GM18498 (cell line): ENCODE measurements at regions not wholly inside any gene's neighbourhood (a gene's known extent, or its start where the extent isn't known, plus 50 kb on each side); places are given as distances from the start of the nearest gene placed in this dataset.
"Not testable (repeated sequence)": the region's sequence is repeated elsewhere in the genome, so short reads cannot be mapped to it uniquely, and the experiment has no call there.

Experiments
- ATAC-seq: cut with Tn5 transposase; IDR thresholded peaks from one replicate; pipeline ENCODE4 v1.9.1; 2021; ENCODE audit warnings: mild to moderate bottlenecking, moderate library complexity; ENCODE audit not compliant: unreplicated experiment

GRCh38 chr17:20681746-20682722 lies 102.5 kb downstream of the CDRT15L2 start:
- ATAC-seq = not testable (repeated sequence)

DNA sequence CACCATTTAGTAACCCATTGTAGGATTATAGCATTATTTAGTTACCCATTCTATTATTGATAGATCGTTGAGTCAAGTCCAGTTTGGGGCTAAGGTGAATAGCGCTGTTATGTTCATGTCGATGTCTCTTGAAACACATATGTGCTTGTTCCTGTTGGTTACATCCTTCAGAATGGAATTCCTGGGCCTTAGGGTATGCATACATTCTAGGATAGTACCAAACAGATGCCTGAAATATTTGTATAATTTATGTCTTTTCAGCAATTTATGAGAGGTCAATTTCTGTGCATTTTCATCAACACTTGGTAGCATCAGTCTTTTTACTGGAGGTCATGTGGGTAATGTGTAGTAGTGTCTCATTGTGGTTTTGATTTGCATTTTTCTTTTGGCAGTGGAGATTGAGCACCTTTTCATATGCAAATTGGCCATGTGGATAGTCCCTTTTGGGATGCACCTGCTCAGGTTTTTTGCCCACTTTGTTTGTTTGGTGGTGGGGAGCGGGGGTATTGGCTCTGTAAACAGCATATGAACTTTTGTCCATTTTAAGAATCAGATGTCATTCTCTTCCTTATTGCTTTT lies 104.2 kb downstream of the CDRT15L2 start:
- peak; percentile 50 for ATAC-seq

DNA sequence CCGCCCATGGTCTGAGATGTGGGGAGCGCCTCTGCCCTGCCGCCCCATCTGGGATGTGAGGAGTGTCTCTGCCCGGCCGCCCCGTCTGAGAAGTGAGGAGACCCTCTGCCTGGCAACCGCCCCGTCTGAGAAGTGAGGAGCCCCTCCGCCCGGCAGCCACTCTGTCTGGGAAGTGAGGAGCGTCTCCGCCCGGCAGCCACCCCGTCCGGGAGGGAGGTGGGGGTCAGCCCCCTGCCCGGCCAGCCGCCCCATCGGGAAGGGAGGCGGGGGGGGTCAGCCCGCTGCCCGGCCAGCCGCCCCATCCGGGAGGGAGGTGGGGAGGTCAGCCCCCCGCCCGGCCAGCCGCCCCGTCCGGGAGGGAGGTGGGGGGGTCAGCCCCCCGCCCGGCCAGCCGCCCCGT lies 105.5 kb downstream of the CDRT15L2 start:
- ATAC-seq = not testable (repeated sequence)

GRCh38 chr17:20687584-20687983 lies 108.1 kb downstream of the CDRT15L2 start:
- ATAC-seq = not testable (repeated sequence)

DNA sequence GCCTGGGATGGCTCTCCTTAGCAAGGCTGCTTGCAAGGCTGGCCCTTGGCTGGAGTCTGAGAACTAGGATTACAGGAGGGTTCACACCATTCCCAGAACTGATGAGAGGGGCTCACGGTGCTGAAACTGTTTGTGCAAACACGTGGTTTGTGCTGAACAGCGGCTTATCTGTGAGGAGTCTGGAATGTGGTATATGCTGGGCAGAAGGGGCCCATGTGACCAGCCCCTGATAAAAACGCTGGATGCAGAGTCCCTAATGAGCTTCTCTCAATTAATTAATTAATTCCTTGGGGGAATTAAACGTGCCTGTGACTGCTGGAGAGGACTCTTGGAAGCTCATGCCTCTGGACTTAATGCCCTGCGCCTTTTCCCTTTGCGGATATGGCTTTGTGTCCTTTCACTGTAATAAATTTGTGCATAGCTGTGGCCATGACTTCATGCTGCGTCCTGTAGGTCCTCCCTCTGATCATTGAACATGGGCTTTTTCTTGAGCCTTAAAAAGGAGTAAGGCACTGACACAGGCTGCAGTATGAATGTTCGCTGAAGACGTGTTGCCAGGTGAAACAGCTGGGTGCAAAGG lies 109.7 kb downstream of the CDRT15L2 start:
- not testable (repeated sequence) for ATAC-seq

GRCh38 chr17:20692706-20693105 lies 113.2 kb downstream of the CDRT15L2 start:
- not testable (repeated sequence) for ATAC-seq

DNA sequence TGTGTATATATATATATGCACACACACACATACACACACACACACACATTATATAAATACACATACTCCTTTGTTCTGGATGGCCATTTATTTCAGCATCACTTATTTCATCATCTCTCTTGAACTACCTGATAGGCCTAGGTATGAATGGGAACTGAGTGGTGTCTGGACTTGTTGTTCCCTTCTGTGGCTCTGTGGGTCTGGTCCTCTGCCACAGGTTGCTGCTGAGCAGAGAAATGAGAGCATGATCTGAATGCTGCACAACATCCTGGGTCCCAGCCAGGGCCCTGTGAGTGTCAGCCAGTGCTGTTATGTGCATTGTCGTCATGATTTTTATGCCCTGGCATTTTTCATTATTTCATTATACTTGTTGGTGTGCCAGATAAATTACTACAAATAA lies 116.3 kb downstream of the CDRT15L2 start:
- not testable (repeated sequence) for ATAC-seq

DNA sequence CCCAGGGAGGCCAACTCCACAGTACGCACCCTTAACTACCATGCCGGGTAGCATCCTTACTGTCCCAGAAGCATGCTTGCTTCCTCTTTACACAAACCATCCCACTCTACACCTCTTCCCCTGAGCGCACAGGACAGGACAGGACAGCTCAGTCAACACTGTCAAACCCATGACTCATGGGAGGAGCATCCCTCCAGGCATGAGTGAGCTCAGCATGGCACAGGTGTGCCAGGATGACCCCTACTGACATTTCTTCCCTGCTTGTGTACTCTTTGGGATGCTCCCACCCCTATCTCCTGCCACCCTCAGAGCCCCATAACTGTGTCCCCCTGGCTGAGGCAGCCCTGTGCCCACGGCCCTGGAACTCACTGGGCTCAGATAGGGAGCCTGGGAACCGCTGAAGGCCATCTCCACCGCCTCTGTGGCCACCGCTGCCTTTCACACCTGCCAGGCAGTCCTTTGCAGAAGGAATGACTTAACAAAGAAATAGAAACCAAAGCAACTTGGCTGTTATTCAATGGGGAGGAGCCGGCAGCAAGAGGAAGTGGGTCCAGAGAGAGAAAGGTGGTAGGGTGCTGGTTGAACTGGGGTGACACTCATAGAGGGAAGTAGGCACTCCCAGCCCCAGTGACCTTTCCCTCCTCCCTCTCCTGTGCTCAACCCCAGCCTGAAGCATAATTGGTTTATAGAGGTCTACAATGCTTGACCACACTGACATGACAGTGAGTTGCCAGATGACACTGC lies 119.1 kb downstream of the CDRT15L2 start:
- ATAC-seq = peak; percentile 91

DNA sequence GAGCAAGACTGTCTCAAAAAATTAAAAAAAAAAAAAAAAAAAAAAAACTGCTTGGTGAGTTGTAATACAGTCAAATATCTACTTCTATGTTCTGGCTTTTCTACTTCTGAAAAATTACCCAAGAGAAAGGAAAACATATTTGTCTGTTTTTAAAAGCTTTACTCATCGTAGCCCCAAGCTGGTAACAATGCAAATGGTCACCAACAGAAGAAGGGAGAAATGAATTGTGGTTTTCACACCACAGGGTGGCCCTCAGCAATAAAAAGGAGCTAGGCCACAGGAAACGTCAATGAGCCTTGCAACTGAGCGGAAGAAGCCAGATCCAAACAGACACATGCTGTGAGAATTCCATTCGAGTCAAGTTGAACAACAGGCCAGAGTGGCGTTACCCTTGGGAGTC lies 121.0 kb downstream of the CDRT15L2 start:
- not testable (repeated sequence) for ATAC-seq

DNA sequence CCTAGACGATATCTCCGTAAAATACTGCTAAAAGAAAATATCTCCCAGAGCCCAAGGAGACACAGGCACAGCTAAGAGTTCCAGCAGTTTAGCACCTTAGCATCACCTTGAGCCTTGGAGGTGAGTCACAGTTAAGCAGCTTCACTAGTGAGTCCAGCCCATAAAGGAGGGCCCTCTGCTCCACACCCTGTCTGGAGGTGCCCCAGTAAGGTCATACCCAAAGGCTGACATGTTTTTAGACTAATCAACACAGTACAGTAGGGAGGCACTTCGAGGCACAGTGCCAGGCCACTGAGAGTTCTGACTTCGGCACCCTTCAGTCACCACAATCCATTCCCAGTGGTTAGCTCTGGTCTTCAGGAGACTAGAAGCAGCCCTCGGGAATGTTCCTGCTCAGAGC lies 121.8 kb downstream of the CDRT15L2 start:
- not testable (repeated sequence) for ATAC-seq

DNA sequence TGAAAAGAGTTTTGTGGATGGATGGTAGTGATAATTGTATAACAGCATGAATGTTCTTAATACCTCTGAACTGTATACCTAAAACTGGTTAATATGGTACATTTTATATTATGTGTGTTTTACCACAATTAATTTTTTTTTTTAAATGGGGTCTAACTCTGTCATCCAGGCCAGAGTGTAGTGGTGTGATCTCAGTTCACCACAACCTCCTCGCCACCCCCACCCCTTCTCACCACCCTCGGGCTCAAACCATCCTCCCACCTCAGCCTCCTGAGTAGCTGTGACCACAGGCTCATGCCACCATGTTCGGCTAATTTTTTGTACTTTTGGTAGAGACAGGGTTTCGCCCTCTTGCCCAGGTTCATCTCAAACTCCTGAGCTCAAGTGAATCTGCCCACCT lies 123.2 kb downstream of the CDRT15L2 start:
- ATAC-seq = no peak

GRCh38 chr17:20703781-20704180 lies 124.3 kb downstream of the CDRT15L2 start:
- no peak for ATAC-seq

- not testable (repeated sequence) for ATAC-seq
These were observed 125.7 kb downstream of the CDRT15L2 start for GRCh38 chr17:20705186-20705585.

GRCh38 chr17:20706751-20707373 lies 127.3 kb downstream of the CDRT15L2 start:
- ATAC-seq = no peak

DNA sequence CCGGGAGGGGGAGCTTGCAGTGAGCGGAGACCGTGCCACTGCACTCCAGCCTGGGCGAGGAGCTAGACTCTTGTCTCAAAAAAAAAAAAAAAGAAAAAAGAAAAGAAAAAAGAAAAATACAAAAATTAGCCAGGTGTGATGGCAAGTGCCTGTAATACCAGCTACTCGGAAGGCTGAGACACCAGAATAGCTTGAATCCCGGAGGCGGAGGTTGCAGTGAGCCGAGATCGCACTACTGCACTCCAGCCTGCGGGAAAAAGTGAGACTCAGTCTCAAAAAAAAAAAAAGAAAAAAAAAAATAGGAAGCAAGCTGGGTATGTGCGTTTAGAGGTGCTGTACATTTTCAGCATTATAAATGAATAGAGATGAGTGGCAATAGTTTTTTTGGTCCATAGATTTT lies 129.3 kb downstream of the CDRT15L2 start:
- ATAC-seq = not testable (repeated sequence)

DNA sequence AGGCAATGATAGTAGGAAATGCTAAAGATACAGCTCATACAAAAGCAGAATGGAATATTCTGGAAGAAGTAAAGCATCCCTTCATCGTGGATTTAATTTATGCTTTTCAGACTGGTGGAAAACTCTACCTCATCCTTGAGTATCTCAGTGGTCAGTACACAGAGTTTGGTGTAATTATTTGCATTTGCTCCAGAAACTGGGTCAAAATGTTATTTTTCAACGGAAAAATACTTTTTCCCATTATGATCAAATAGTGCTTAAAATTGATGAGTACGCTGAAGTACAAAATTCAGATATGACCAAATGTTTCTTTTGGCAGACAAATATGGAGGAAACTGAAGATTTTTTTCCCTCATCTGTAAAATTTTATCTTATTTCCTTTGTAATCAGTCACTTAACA lies 137.0 kb downstream of the CDRT15L2 start:
- ATAC-seq = not testable (repeated sequence)

DNA sequence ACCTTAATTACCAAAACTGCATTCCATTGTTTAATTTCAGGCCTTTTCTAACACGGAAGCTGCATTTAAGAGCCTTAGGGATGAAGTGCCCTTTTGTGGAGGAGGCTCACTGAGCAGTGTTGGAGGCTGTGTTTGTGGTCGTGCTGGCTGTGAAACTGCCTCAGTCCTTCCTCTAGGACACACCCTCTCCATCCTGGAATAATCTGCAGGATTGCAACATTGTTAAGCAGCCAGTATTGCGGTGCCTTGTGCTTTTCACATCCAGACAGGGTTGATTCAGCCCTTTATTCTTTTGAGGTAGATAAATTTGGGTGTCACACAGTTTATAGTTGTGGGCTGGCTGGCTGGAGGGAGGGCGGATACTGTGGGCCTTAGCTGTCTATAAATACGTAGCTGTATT lies 141.6 kb downstream of the CDRT15L2 start:
- ATAC-seq = no peak

GRCh38 chr17:20724391-20724790 lies 144.9 kb downstream of the CDRT15L2 start:
- ATAC-seq = not testable (repeated sequence)

- ATAC-seq = not testable (repeated sequence)
These were observed 147.7 kb downstream of the CDRT15L2 start for GRCh38 chr17:20727201-20727600.

DNA sequence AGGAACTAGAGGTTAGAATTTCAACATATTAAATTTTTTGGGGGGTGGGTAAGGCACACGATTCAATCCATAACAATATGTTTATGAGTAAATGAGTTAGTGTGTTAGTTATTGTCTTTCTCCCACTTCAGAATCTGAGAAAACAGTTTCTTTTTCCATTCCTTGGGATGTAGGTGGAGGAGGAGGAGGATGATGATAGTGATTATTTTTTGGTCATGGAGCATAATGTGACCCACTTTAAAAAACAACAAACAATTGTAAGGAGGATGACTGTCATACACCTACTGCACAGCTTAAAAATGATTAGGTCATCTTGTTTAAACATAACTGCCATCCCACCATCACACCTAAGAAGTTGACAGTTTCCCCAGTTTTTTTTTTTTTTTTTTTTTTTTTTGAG lies 148.7 kb downstream of the CDRT15L2 start:
- ATAC-seq = no peak
